ENCODE measurements at regions not wholly inside any gene's neighbourhood (a gene's known extent, or its start where the extent isn't known, plus 50 kb on each side); places are given as distances from the start of the nearest gene placed in this dataset.

DNA sequence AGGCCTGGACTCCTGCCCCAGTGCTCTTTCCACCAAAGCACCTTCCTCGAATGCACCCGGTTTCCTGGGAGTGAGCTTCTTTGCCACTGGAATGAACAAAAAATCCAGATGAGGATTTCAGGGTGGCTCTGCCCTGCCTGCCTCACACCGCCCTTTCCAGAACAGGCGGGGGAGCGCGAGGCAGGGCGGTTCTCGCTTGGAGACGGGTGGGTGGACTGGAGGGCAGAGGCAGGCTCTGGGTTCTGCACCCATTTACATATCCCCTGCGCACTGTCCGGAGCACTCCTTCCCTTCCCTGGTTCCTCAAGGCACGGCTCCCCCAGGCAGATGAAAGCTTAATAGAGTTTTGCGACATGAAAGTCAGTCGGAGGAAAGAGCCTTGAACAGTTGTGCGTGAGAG lies 69.7 kb upstream of the DLK1 start:
- Histone ChIP-seq H3K4me1 (ENCODE audit: control insufficient read depth, insufficient read depth, low read length) (peaks cover 8% of the 10 kb centered on the region; the same call in 1 of the 2 replicates), H3K79me2 (ENCODE audit: control insufficient read depth, insufficient read depth, low read length) (no peaks in the 10 kb centered on the region), H3K9me3 (replicated peaks; ENCODE audit: control insufficient read depth, insufficient read depth, low read length) (no peaks in the 10 kb centered on the region), H3K4me3 (no peak overlapping the region), H3K27me3 (replicated peaks in 1 of 2; ENCODE audit: control insufficient read depth in 2 of 2, insufficient read depth in 2 of 2, low read length in 1 of 2) (no peaks in the 10 kb centered on the region; a peak in 2 of 4 replicates), H3K36me3 (ENCODE audit: control insufficient read depth in 2 of 2, insufficient read depth in 2 of 2, low read length in 1 of 2) (no peaks in the 10 kb centered on the region), H4K20me1 (ENCODE audit: control insufficient read depth, insufficient read depth) (no peaks in the 10 kb centered on the region), H3K9ac (ENCODE audit: control insufficient read depth, insufficient read depth, low read length) (no peak overlapping the region), H3K4me2 (ENCODE audit: control insufficient read depth, insufficient read depth) (no peak overlapping the region), H3K27ac (ENCODE audit: control insufficient read depth, insufficient read depth) (no peak overlapping the region), H2AFZ (ENCODE audit: control insufficient read depth, low read depth, low read length) (no peak overlapping the region)
- SMC1A ChIA-PET (ENCODE audit: uncharacterized antibody, unreplicated experiment), result no interaction called here
- WGBS (ENCODE audit: insufficient coverage, insufficient replicate concordance, low lambda C conversion rate, missing lambda C conversion rate), result 67% methylated on average over 15 of the region's 15 CpGs
- in situ Hi-C loops (cut with MboI), result no loop called here
- BruUV-seq (replicated peaks), result no TSS peak
- no peak for ATAC-seq
- DNase-seq (ENCODE audit: low read depth, low spot score), result no peak
- TF ChIP-seq, protein P1, sequence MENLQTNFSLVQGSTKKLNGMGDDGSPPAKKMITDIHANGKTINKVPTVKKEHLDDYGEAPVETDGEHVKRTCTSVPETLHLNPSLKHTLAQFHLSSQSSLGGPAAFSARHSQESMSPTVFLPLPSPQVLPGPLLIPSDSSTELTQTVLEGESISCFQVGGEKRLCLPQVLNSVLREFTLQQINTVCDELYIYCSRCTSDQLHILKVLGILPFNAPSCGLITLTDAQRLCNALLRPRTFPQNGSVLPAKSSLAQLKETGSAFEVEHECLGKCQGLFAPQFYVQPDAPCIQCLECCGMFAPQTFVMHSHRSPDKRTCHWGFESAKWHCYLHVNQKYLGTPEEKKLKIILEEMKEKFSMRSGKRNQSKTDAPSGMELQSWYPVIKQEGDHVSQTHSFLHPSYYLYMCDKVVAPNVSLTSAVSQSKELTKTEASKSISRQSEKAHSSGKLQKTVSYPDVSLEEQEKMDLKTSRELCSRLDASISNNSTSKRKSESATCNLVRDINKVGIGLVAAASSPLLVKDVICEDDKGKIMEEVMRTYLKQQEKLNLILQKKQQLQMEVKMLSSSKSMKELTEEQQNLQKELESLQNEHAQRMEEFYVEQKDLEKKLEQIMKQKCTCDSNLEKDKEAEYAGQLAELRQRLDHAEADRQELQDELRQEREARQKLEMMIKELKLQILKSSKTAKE (IDR thresholded peaks at IDR 0.05; ENCODE audit: low read depth, poor library complexity, severe bottlenecking), result no peak
- TF ChIP-seq TAF1 (IDR thresholded peaks at IDR 0.05; ENCODE audit: borderline replicate concordance, low read depth, low read length) (no peak), RUNX3 (IDR thresholded peaks at IDR 0.05; ENCODE audit: low read length) (no peak), CREB1 (IDR thresholded peaks at IDR 0.05; ENCODE audit: low read depth) (no peak), ZSCAN29 (IDR thresholded peaks at IDR 0.05) (no peak), RAD51 (IDR thresholded peaks at IDR 0.05) (no peak), MTA2 (IDR thresholded peaks at IDR 0.05; ENCODE audit: low read depth) (no peak), NR2C1 (IDR thresholded peaks at IDR 0.05) (no peak), BCL11A (IDR thresholded peaks at IDR 0.05; ENCODE audit: low read depth, low read length) (no peak)
- TF ChIP-seq, protein P2, sequence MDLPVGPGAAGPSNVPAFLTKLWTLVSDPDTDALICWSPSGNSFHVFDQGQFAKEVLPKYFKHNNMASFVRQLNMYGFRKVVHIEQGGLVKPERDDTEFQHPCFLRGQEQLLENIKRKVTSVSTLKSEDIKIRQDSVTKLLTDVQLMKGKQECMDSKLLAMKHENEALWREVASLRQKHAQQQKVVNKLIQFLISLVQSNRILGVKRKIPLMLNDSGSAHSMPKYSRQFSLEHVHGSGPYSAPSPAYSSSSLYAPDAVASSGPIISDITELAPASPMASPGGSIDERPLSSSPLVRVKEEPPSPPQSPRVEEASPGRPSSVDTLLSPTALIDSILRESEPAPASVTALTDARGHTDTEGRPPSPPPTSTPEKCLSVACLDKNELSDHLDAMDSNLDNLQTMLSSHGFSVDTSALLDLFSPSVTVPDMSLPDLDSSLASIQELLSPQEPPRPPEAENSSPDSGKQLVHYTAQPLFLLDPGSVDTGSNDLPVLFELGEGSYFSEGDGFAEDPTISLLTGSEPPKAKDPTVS (IDR thresholded peaks at IDR 0.05; ENCODE audit: low read depth, low read length), result no peak
- TF ChIP-seq, protein P3, sequence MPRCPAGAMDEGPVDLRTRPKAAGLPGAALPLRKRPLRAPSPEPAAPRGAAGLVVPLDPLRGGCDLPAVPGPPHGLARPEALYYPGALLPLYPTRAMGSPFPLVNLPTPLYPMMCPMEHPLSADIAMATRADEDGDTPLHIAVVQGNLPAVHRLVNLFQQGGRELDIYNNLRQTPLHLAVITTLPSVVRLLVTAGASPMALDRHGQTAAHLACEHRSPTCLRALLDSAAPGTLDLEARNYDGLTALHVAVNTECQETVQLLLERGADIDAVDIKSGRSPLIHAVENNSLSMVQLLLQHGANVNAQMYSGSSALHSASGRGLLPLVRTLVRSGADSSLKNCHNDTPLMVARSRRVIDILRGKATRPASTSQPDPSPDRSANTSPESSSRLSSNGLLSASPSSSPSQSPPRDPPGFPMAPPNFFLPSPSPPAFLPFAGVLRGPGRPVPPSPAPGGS (IDR thresholded peaks at IDR 0.05; ENCODE audit: borderline replicate concordance, insufficient read depth, low read depth, low read length, poor library complexity, severe bottlenecking), result no peak
- POLR2A ChIA-PET, result no interaction called here
- FAIRE-seq, result no peak
- CTCF ChIA-PET, result interaction anchor here (3.5 to 5.0 kb wide), 2 partner anchors 11 to 273 kb away, joined by 19 to 85 read pairs; no protein-coding TSS in a partner anchor
- RAD21 ChIA-PET (ENCODE audit: unreplicated experiment), result interaction anchor here (1.1 kb wide), 1 partner anchor 11 kb away, joined by 3 read pairs; no protein-coding TSS in a partner anchor
- intact Hi-C loops (cut with micrococcal nuclease; ENCODE audit: unreplicated experiment), result no loop called here
